Neural cell (in vitro differentiated cells): ENCODE measurements at regions not wholly inside any gene's neighbourhood (a gene's known extent, or its start where the extent isn't known, plus 50 kb on each side); places are given as distances from the start of the nearest gene placed in this dataset.

Experiments
- EP300 ChIP-seq: fragments of 450-650 bp; conservative IDR thresholded peaks from 2 replicates; pipeline ENCODE4 v1.6.1; 2014; ENCODE audit warnings: antibody characterized with exemption, mild to moderate bottlenecking, moderate library complexity; ENCODE audit not compliant: poor library complexity, severe bottlenecking
- EZH2 ChIP-seq: fragments of 200-600, 300-800 bp; shearing (Covaris generic), sonication (generic); IDR thresholded peaks from 2 replicates; pipeline ENCODE4 v1.6.1; 2014; ENCODE audit warnings: antibody characterized with exemption, low read length, borderline replicate concordance, mild to moderate bottlenecking; ENCODE audit not compliant: insufficient read depth, poor library complexity, severe bottlenecking
- POLR2AphosphoS5 ChIP-seq: IDR thresholded peaks from 2 replicates; pipeline ENCODE4 v1.6.1; 2012
- TAF1 ChIP-seq: IDR thresholded peaks from 2 replicates; pipeline ENCODE4 v1.6.1; 2012; ENCODE audit warnings: low read depth
- TF ChIP-seq, protein P1 (sequence below): fragments of 450-650 bp; IDR thresholded peaks from 2 replicates; pipeline ENCODE4 v1.5.1; 2014; ENCODE audit warnings: antibody characterized with exemption, mild to moderate bottlenecking, moderate library complexity; ENCODE audit not compliant: poor library complexity, severe bottlenecking
- TF ChIP-seq, protein P2 (sequence below): IDR thresholded peaks from 2 replicates; pipeline ENCODE4 v1.6.1; 2012; ENCODE audit warnings: borderline replicate concordance

DNA sequence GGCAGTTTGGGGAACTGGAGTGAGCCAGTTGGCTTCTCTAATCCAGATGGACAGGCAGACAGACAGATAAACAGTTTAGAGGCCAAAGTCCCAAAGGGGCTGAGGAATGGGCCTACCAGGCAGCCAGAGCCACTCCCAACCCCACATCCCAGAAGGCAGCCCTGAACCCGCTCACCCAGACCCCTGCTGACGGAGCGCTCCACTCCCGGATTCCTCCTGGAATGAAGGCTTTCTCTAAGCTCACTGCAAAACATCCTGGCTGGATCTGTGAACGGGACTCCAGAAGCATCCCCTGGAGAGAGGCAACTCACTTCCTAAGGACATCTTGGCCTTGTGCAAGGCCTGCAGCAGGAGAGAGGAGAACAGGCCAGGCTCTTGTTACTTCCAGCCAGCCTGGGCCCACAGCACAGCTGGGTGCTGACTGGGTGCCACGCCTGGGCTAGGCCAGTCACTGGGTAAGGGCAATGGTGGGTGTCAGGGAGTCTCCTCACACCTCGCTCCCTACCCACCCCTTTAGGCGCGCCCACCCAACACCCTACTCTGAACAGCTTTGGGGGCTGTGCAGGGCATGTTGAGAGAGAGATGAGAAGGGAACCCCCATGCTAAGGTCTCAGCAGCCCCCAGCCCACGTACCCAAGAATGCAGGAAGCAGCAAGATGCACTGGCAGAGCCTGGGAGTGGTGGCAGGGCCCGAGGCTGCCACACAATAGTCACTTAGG is 168.6 kb upstream of the ZMIZ1 start:
- TF ChIP-seq, protein P1, sequence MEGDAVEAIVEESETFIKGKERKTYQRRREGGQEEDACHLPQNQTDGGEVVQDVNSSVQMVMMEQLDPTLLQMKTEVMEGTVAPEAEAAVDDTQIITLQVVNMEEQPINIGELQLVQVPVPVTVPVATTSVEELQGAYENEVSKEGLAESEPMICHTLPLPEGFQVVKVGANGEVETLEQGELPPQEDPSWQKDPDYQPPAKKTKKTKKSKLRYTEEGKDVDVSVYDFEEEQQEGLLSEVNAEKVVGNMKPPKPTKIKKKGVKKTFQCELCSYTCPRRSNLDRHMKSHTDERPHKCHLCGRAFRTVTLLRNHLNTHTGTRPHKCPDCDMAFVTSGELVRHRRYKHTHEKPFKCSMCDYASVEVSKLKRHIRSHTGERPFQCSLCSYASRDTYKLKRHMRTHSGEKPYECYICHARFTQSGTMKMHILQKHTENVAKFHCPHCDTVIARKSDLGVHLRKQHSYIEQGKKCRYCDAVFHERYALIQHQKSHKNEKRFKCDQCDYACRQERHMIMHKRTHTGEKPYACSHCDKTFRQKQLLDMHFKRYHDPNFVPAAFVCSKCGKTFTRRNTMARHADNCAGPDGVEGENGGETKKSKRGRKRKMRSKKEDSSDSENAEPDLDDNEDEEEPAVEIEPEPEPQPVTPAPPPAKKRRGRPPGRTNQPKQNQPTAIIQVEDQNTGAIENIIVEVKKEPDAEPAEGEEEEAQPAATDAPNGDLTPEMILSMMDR: no peak
- no peak for TF ChIP-seq TAF1
- no peak for TF ChIP-seq POLR2AphosphoS5
- no peak for TF ChIP-seq EP300
- TF ChIP-seq, protein P2, sequence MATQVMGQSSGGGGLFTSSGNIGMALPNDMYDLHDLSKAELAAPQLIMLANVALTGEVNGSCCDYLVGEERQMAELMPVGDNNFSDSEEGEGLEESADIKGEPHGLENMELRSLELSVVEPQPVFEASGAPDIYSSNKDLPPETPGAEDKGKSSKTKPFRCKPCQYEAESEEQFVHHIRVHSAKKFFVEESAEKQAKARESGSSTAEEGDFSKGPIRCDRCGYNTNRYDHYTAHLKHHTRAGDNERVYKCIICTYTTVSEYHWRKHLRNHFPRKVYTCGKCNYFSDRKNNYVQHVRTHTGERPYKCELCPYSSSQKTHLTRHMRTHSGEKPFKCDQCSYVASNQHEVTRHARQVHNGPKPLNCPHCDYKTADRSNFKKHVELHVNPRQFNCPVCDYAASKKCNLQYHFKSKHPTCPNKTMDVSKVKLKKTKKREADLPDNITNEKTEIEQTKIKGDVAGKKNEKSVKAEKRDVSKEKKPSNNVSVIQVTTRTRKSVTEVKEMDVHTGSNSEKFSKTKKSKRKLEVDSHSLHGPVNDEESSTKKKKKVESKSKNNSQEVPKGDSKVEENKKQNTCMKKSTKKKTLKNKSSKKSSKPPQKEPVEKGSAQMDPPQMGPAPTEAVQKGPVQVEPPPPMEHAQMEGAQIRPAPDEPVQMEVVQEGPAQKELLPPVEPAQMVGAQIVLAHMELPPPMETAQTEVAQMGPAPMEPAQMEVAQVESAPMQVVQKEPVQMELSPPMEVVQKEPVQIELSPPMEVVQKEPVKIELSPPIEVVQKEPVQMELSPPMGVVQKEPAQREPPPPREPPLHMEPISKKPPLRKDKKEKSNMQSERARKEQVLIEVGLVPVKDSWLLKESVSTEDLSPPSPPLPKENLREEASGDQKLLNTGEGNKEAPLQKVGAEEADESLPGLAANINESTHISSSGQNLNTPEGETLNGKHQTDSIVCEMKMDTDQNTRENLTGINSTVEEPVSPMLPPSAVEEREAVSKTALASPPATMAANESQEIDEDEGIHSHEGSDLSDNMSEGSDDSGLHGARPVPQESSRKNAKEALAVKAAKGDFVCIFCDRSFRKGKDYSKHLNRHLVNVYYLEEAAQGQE: no peak
- TF ChIP-seq EZH2: no peak
